GM18870 (cell line): ENCODE measurements at regions not wholly inside any gene's neighbourhood (a gene's known extent, or its start where the extent isn't known, plus 50 kb on each side); places are given as distances from the start of the nearest gene placed in this dataset.
A peak's percentile ranks its signal among the peaks of the same experiment; 100 is the strongest.

Experiments used
- ATAC-seq: cut with Tn5 transposase; IDR thresholded peaks from one replicate; pipeline ENCODE4 v1.9.1; 2021; ENCODE audit warnings: moderate library complexity; ENCODE audit not compliant: unreplicated experiment

DNA sequence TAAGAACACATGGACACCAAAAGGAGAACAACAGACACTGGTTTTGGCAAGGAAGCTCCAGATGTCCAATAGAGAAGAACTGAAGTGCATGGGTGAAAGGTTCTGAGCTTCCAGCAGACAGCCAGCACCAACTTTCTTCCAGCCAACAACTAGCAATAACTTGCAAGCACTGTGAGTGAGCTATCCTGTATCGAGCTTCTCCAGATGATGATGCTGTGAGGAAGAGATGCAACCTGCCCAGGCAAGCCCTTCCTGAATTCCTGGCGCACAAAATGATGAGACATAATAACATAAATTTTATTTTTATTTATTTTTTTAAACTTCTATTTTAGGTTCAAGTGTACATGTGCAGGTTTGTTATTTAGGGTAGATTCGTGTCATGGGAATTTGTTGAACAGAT, 692.1 kb downstream of the DNAJB9 start:
- ATAC-seq, result no peak

DNA sequence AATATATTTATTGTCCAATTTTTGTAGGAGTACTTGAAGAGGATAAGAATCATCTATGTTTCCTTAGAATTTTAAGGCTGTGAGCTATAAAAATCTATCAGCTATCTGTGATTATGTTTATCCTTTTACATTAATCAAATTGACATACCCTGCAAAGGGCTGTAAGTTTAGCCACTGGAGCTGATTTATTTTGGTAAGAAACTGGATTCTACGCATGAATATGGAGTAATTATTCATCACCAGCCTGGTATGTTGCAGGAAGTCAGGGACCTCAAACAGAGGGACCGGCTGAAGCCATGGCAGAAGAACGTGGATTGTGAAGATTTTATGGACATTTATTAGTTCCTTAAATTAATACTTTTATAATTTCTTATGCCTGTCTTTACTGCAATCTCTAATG, 696.9 kb downstream of the DNAJB9 start:
- ATAC-seq, result no peak

DNA sequence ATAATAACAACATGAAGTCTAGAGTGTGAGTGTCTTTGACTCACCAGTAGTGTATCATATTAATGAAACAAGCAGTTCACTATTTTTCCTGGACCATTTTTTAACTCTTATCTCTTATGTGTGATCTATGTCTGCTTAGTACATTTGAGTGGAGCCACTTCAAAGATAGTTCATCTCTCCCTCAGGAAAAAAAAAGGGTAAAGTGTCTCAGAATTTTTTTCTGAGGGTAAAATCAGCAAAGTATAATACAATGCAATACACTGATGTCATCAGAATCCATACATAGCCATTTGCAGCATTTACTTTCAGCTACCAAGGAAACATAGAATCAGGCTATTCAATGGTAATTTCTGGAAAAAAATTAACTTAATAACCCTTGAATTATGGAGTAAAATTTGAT, 706.7 kb downstream of the DNAJB9 start:
- ATAC-seq, result no peak

DNA sequence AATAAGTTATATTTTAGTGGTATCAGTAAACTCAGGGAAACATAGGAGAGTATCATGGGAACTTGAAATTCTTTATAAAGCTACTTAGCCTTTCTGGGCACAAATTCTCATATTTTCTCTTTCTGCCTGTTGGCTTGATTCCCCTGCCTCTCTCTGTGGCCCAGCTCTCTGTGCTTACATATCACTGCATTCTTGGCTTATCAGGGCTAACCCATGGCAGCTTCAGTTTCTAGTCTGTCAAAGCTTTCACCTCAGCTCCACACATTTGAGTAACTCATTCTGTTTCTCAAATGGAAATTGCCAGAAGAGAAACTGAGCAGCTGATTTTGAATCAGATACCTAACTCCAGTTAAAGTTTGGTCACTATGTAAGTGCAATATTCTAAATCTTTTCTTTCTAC, 713.1 kb downstream of the DNAJB9 start:
- ATAC-seq, result no peak

DNA sequence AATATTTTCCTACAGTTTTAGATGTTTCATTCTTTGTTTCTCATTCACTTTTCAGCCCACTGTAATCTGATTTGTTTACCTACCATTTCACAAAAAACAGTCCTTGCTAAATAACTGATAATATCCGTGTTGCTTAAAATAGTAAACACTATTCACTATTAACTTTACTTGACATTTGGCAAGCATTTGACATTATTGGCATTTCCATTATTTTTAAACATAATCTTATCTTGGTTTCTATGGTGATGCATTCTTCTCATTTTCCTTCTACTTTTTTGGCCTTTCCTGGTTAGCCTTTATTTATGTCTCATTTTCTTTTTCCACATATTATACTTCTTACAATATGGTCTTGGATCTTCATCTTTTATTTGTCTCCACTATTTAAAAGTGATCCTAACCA, 715.3 kb downstream of the DNAJB9 start:
- ATAC-seq, result no peak

DNA sequence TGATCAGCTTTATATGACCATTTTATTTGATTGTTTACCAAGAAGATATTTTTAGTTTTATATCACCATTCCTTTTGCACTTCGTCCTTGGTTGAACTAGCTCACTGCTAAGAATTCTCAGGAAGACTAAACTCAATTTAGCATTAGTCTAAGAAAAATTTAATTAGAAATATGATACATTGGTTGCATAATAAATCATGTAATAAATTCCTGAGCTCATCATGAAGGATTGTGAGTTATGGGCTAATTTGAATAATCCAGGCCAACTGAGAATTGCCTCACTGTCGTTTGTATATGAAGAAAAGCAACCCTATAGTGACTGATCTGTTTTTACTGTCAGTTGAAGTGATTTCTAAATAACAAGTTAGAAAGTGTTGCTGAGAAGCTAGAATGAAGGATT, 725.5 kb downstream of the DNAJB9 start:
- ATAC-seq, result no peak

DNA sequence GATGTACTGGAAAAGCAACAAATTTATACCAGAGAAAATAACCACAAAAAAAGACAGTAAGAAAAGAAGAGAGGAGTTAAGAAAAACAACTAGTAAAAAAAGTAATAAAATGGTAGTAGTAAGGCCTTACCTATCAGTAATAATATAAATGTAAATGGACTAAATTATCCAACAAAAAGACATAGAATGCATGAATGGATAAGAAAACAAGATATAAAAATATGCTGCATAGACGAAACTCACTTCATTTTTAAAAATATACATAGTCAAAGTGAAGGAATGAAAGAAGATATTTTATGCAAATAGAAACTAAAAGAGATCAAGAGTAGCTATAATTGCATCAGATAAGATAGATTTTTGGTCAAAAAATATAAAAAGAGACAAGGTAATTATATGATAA, 739.1 kb downstream of the DNAJB9 start:
- ATAC-seq, result no peak

DNA sequence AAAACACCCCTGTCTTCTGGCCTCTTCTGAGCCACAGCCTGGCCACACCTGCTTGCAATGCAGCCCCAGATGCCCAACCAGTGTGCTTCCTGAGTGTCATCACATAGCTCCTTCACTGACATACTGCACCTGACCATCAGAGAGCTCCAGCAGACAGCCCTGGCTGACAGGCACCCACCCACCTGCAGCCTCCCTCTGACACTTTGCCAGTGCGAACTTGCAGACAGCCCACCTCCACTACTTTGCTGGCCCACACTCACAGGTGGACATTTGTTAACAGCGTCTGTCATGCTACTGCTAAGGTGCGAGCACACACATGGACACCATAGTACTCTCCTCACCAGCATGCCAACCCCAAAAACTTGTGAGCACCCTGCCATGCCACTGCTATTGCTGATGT, 740.1 kb downstream of the DNAJB9 start:
- no peak for ATAC-seq

DNA sequence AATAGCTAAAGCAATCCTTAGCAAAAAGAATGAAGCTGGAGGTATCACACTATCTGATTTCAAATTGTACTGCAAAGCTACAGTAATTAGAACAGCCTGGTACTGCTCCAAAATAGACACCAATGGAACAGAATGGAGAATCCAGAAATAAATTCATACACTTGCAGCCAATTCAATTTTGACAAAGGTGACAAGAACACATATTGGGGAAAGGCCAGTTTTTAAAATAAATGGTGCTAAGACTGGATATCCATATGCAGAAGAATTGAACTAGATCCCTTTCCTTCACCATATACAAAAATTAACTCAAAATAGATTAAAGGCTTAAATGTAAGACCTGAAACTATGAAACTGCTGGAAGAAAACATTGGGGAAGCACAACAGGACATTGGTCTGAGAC, 748.5 kb downstream of the DNAJB9 start:
- no peak for ATAC-seq

DNA sequence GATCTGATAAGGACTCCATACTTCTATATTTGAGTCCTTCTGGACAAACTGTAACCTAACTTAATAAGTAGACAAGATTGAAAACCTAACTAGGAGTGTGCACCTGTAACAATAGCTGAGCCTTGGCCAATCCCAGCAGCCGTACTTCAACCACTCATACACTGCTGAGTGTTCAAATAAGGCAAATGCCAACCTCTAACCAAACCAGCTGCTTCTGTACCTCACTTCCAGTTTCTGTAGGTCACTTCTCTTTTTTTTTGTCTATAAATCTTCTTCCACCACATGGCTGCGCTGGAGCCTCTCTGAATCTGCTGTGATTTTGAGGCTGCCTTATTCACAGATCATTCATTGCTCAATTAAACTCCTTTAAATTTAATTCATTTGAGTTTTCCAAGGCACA, 753.2 kb downstream of the DNAJB9 start:
- peak; percentile 74 for ATAC-seq

DNA sequence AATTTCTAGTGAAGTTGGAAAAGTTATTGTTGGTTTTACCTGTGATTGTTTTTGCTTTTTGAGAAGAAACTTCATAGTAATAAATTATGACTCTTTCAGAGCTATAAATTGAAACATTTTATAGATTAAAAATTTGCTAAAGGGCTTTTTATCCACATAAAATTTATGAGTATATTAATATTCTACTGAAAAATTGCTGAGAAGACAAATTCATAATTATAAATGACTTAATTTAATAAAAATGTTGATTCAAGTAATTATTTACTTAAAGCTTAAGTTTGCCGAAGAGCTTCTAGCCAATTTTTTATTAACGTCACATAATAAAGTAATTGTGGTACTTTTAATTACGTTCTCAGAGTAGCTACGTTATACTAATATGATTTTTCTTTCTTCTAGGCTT, 761.7 kb downstream of the DNAJB9 start:
- no peak for ATAC-seq

DNA sequence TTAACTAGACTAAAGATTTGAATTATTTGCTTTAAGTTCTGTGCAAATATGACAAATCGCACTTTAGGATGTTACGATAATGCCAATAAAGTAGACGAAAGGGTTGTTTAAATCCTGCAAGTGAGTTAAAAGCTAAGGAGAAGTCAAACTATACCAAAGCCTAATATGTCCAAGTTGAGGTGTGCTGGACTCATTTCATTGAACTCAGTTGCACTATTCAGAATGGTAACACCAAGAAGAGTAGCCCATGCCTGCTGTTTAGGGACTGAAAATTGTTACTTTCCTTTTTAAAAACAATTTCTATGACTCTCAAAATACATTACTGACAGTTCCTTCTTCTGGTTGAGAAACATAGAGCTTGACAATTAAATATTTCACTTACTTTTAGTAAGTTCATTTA, 766.3 kb downstream of the DNAJB9 start:
- no peak for ATAC-seq

DNA sequence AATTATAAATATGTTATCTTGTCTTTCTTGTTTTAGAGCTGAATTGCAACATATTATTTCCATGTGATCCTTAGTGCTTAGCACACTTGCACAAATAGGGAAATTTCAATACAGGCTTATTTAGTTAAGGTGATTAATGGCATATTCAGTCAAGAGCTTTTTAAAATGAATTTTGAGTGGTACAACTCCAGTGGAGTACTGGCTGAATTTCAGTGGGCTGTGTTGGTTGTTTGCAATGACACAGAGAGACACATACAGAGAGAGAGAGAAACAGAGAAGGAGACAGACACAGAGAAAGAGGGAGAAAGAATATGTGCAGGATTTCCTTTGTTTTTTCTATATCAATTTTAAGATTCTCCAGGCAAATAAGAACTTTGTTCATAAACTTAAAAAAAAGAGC, 766.9 kb downstream of the DNAJB9 start:
- no peak for ATAC-seq

DNA sequence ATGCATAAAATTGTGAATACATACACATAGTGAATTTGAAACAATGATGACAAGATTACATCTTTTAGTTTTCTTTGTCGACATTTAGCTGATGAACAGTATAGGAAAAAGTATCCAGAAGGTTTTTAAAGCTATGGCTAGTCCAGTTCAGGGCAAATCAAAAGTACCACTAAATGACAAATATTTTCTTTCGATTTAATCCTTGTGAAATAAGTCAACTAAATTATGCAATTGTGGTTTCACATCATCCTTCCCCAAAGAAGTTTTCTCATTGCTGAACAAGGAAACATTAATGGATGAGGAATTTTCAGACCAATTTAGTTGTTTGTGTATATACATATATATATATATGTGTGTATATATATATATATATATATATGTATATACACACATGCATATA, 774.0 kb downstream of the DNAJB9 start:
- ATAC-seq, result no peak

DNA sequence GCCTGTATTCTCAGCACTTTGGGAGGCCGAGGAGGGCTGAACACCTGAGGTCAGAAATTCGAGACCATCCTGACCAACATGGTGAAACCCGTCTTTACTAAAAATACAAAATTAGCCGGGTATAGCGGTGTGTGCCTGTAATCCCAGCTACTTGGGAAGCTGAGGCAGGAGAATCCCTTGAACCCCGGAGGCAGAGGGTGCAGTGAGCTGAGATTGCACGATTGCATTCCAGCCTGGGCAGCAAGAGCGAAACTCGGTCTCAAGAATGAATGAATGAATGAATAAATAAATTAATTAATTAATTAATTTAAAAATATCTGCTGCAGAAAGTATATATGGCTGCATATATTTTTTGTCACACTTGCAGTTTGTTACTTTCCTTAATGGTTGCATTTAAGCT, 781.8 kb downstream of the DNAJB9 start:
- ATAC-seq, result no peak

DNA sequence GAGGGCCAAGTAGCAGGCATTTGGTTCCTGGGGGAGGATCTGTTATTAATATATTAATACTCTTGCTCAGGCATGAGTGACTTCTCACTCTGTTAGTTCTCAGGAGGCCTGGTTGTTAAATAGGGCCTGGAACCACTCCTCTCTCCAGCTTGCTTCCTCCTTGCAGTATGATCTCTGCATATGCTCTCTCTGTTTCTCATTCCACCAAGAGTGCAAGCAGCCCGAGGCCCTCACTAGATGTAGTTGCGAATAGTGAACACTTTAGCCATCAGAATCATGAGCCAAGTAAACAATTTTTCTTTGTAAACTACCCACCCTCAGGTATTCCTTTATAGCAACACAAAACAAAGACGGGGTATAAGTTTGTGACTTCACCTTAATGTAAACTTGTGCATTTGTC, 784.3 kb downstream of the DNAJB9 start:
- ATAC-seq, result no peak

DNA sequence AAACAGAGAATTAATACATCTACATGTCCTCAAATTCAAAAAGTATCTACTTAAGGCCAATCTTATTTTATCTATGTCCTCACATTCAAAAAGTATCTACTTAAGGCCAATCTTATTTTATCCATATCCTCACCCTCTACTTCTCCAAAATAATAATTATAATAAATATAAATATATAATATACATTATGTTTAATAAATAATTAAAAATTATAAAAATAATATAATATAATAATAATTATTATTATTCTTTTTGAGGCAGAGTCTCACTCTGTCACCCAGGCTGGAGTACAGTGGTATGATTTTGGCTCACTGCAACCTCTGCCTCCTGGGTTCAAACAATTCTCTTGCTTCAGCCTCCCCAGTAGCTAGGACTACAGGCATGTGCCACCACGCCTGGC, 784.9 kb downstream of the DNAJB9 start:
- no peak for ATAC-seq

DNA sequence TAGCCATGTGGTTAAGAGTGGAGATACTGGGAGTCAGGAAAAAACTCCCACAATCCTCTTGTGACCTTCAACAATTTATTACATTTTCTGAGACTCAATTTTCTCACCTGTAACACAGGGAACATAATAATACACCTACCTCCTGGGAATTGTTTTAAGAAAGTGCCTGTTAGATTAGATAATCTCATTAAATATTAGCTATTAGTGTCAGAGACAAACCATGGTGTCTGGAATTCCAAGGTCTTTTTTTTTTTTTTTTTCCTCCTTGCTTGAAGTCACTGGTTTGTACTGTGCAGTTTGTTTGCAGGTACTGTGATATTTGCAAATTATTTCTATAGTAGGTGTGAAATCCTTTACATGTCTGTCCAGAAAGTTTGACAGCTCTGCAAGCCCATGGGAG, 806.1 kb downstream of the DNAJB9 start:
- ATAC-seq, result no peak

DNA sequence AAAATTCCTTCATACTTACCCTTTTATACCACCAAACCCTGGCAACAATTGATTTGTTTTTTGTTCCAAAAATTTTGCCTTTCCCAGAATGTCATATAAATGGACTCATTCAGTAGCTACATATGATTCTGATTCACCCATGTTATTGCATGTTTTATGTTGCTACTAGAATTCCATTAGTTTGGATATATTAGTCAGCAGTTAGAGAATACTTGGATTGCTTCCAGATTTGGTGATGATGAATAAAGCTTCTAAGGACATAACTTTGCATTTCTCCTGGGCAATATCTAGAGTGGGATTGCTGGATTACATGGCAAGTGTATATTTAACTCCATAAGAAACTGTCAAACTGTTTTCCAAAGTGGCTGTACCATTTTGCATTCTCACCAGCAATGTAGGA, 806.9 kb downstream of the DNAJB9 start:
- no peak for ATAC-seq

DNA sequence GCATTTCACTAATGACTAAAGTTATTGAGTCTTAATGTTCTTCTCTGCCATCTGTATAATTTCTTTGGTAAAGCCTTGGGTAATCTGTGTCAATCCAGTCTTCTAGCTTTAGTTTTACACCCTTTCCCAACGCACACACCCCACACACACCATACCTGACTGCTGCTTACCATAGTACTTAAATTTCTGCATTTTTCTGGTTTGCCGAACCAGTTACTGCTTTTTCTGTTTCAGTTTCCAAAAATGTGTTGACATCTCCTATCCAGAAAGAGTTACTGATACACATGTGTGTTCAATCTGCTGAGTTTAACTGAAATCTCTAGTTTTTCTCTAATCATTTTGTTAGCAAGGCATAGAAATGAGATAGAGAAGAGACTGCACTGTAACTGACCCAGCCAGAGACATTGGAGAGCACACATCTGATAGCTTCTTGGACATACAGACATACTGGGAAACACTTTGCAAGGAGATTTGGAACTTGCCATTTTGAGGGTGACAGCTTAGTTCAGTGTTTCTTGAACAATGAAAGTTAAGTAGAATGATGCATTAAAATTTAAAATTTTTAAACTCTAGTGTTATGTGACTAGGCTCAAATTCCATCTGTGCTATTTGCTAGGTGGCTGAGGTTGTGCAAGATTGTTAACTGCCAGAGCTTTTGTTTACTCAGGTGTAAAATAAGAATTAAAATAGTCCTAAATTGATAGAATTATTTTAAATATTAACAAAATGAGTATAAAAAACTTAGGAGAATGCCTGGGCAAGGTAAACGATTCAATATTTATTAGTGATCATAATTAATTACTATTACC, 807.6 kb downstream of the DNAJB9 start:
- no peak for ATAC-seq

DNA sequence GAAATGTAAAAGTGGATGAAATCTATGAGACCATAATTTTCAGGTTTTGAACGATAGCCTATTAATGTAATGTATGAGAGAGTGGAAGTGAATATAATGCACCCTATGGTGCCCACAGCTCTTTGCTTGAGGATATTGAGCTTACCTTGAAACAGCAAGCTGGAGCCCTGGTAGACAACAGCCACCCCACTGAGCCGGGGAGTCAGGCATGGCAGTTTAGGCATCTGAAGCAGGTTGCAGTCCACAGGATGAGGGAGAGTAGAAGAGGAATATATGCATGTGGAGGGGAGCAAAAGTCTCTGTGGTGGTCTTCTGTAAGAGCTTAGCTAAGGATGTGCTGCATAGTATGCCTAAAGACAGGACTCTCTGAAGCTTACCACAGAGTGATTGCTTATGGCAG, 817.3 kb downstream of the DNAJB9 start:
- ATAC-seq, result no peak

DNA sequence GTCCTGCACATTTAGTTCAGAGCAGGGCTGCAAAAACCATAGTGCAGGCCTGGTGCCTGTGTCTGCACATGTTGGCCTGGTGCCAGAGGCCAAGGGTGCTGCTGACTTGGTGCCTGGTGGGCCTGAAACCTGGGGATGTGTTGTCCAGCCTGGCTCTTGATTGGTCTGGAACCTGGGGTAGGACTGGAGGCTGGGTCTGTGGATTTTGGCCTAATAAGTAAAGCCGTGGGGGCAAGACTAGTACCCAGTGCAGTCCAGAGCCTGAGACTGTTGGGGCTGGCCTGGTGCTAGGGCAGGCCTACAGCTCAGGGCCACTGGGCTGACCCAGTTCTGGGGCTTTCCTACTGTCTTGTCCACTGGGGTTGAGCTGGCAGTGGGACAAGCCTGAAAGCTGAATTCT, 817.9 kb downstream of the DNAJB9 start:
- ATAC-seq, result no peak

DNA sequence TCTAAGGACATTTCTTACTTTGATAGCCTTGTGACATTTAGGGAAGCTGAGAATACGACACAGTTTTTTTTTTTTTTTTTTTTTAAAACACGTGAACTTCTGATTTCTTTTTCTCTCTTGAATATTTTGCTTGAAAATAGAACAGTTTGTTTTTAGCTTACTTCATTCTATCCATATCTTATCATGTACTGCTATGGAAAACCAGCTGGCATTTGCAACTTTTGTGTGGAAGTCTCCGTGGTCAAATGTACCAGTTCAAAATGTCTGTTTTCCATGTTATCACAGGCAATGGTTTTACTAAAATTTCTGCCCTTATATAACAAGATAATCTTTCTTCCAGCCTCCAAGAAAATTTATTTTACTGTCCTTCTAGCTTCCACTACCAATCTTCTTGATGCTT, 821.6 kb downstream of the DNAJB9 start:
- ATAC-seq, result no peak
